ENCODE measurements at regions not wholly inside any gene's neighbourhood (a gene's known extent, or its start where the extent isn't known, plus 50 kb on each side); places are given as distances from the start of the nearest gene placed in this dataset.
A peak's percentile ranks its signal among the peaks of the same experiment; 100 is the strongest.

GRCh38 chr12:53803194-53803593, 51.4 kb upstream of the CISTR start:
- no peak for DNase-seq
- in situ Hi-C loops (cut with HindIII; ENCODE audit: low pct_ligation_motif_present, low pct_unique_long_range_greater_than_20kb, low sequenced_read_pairs), result no loop called here

DNA sequence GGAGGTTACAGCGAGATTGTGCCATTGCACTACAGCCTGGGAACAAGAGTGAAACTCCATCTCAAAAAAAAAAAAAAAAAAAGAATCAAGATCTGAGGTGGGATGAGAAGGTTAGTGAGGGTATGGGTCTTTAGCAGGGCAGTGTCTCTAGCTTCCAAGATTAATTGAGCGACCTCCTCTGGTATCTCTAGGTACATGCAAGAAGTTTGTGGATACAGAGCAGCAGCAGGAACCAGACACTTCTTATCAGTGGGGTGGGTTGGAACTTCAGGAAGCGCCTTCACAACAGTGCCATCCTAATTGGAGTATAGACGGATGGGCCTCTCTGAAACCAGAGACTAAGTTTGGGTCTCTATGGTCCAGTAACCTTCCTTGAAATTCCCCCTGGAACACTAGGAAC, 51.9 kb upstream of the CISTR start:
- DNase-seq, result no peak
- in situ Hi-C loops (cut with HindIII; ENCODE audit: low pct_ligation_motif_present, low pct_unique_long_range_greater_than_20kb, low sequenced_read_pairs), result no loop called here

DNA sequence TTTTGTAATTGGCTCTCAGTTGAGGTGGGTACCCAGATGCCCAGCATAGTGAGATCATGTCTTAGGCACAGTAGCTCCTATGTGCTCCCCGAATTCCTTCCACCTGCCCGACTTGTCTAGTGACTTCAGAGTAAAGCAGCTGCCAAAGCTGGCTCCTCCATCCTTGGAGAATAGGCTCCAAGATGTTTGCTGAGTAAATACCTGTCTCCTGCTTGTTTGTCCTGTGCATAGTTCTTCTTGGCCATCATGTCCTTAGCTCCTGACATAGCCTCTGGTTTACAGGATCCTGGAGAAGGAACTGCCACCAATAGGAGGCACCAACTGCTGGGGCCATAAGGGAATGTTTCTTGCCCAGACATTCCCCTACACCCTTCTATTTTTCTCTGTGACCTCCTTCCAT, 52.6 kb upstream of the CISTR start:
- no peak for DNase-seq
- in situ Hi-C loops (cut with HindIII; ENCODE audit: low pct_ligation_motif_present, low pct_unique_long_range_greater_than_20kb, low sequenced_read_pairs), result no loop called here

DNA sequence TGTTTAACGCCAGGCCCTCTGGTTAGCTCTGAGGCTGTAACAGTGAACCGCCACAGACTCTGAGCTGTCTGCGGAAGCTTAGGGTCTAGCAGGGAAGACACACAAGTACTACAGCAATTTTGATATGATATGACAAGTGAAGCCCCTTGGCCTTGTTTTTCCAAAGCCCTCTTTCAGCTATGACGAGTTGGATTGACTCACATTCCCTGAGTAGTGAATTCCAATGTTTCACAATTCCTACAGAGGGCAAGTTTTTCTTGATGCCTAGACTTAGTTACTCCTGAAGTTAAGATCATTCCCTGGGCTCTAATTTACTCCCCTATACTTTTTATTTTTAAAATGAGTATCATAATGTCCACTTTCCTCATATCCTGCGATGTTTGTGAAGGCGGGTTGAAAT, 53.3 kb upstream of the CISTR start:
- in situ Hi-C loops (cut with HindIII; ENCODE audit: low pct_ligation_motif_present, low pct_unique_long_range_greater_than_20kb, low sequenced_read_pairs), result no loop called here
- DNase-seq, result no peak

- in situ Hi-C loops (cut with HindIII; ENCODE audit: low pct_ligation_motif_present, low pct_unique_long_range_greater_than_20kb, low sequenced_read_pairs), result no loop called here
- no peak for DNase-seq
Measured at GRCh38 chr12:53805791-53806190, 54.0 kb upstream of the CISTR start.

- DNase-seq, result no peak
- in situ Hi-C loops (cut with HindIII; ENCODE audit: low pct_ligation_motif_present, low pct_unique_long_range_greater_than_20kb, low sequenced_read_pairs), result no loop called here
Measured at GRCh38 chr12:53806721-53807120, 54.9 kb upstream of the CISTR start.

- in situ Hi-C loops (cut with HindIII; ENCODE audit: low pct_ligation_motif_present, low pct_unique_long_range_greater_than_20kb, low sequenced_read_pairs), result no loop called here
- no peak for DNase-seq
Measured at GRCh38 chr12:53807322-53807860, 55.6 kb upstream of the CISTR start.

DNA sequence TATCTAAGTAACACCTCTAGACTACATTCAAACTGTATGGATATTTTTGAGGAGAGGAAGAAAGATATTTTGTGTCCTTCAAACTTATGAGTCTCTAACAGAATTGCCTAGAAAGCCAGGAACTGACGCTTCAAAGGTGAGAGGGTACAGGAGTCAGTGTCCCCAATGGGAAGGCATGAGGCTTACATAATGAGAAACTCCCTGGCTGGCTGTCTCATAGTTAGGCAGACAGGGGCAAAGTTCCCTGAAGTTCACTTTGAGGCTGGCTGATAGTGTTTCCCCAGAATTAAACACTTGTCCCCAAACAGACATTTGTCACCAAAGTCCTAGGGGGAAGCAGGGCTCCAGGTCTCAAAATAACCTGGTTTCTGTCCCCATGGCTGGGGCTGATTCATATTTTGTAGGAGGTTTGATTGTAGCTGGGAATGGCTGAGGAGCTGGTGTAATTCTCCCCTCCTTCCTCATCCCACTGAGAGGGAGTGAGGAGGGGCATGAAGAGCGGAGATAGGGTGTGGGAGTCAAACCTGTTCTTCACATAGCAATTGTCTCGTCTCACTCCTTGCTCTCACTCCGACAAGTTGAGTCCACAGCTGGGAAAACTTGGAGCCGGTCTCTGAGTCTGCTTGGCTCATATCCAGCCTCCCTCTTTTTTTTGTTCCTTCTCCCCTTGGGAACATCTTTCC, 56.4 kb upstream of the CISTR start:
- in situ Hi-C loops (cut with HindIII; ENCODE audit: low pct_ligation_motif_present, low pct_unique_long_range_greater_than_20kb, low sequenced_read_pairs), result no loop called here
- DNase-seq, result no peak

DNA sequence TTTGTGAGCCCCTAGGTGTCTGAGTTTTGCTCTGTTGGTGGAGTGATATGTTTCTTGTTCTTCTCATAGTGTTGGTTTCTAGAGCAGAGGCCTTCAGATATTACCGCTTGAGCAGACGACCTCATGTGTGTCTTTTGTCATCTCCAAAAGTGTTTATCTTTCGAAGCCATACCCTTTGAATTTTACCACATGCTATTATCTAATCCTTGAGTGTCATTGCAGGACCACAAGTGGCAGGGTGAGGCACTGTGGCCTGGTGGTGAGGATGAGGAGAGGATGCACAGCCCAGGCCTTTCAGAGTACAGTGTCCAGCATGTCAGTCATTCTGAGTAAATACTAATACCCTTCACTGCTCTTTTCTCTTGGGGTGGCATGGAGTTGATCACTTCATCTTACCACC, 57.2 kb upstream of the CISTR start:
- in situ Hi-C loops (cut with HindIII; ENCODE audit: low pct_ligation_motif_present, low pct_unique_long_range_greater_than_20kb, low sequenced_read_pairs), result no loop called here
- no peak for DNase-seq

DNA sequence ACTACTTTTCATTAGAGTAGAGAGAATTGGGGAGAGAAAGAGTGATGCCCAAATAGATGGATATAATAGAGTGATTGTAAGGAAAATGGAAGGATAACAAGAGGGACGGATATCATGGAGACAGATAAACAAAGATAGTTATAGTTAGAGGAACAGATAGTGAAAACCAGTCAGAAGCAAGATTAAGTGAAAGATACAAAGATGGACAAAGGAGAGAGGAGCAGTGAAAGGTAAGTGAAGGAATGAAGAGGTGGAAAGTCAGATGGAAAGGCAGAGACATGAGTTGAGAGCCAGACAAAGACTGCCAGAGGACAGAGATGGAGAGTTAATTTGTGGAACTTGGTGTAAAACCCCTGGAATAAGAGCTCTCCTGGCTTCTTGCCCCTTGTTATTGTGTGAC, 59.2 kb upstream of the CISTR start:
- in situ Hi-C loops (cut with HindIII; ENCODE audit: low pct_ligation_motif_present, low pct_unique_long_range_greater_than_20kb, low sequenced_read_pairs), result no loop called here
- DNase-seq, result no peak

DNA sequence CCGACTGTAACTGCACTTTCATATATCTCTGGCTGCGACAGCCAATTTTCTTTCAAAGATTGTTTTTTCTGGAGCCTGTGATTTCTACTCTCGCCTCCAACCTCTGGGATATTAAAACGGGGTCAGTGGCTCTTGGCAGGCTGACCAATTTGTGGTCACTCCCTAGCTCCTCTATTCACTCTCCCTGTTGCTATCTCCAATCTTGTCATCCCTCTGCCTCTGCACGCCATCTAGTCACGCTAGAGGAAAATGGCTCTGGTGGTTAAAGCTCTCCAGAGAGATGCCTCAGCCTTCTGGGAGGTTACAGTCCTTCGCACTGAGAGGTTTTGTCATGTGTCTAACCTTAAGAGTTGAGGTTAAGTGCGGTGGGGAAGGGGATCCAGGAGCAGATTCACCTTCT, 59.8 kb upstream of the CISTR start:
- in situ Hi-C loops (cut with HindIII; ENCODE audit: low pct_ligation_motif_present, low pct_unique_long_range_greater_than_20kb, low sequenced_read_pairs), result no loop called here
- DNase-seq, result no peak

DNA sequence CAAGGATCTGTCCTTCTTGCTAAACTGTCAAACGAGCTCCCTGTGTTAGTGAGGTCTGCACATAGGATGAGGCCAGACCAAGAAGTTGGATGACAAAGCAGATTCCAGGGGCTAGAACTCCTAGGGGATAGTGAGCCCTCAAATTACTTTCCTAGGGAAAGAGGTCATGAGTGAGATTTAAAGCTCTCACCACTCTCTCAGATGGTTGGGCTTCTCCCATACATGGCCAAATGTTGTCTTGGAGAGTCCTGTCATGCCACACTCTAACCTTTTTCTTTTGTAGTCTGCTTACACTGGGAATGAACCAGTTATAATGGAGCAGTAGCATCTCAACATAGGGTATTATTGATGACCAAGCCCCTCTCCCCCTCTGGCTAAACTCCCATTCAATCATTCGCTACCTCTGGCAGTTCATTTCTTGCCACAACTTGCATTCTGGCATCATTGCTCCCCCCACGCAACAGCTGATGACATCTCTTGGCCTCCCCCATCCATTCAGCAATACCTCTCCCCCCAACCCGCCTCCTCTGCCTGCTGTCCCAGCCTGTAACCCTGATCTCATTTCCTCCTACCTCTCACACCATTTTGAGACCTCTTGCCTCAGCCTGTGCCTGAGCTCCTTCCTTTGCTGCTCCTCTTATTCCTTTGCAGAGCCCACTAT, 64.7 kb upstream of the CISTR start:
- in situ Hi-C loops (cut with HindIII; ENCODE audit: low pct_ligation_motif_present, low pct_unique_long_range_greater_than_20kb, low sequenced_read_pairs), result no loop called here
- no peak for DNase-seq

DNA sequence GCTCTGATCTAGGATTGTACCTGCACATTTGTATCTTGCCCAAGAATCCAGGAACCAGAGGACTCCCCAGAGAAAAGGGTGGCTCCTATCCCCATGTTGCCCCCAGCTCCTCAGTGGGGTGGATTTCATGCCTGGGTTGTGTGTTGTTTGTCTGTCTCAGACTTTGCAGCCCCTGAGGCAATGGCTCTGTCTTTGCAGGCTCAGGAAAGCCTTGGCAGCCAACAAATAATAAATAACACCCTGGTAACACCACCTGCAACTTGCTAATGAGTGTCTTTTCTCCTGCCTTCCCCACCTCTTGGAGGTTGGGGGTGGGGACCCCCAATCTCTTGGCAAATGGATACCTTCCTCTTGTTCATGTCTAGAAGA, 65.2 kb upstream of the CISTR start:
- DNase-seq, result no peak
- in situ Hi-C loops (cut with HindIII; ENCODE audit: low pct_ligation_motif_present, low pct_unique_long_range_greater_than_20kb, low sequenced_read_pairs), result no loop called here

DNA sequence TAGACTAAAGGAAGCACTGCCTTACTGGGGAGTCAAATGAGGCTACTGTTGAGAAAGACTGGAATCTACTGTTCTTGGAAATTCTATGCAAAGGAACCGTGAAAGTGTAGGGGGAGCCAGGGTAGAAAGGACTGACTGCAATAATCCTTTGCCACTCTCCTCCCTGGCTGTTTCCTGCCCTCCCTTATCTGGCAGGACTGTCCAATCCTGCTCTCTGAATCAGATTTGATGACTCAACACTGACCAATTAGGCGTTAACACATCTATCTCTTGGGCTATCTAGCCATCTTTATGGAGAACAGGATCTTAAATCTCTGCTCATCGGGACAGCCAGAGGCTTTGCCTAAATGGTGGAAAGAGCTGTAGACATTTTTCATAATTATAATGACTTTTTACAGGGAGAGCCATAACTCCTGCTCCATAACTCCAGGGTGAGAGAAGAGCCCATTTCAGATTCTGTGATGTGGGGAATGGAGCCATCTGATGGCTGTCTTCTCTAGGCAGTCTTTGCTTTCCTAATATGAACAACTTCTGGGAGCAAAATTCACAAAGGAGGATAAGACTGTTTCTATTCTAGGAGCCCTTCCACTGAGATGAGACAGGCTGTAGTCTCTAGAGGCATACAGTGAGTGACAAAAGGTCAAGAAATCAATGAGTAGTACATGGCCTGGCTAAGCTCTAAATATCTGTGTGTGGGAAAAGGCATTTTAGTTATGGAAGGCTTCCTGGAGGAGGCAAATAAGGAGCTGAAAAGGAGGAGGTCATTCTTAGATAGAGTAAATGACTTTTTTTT, 68.9 kb upstream of the CISTR start:
- in situ Hi-C loops (cut with HindIII; ENCODE audit: low pct_ligation_motif_present, low pct_unique_long_range_greater_than_20kb, low sequenced_read_pairs), result no loop called here
- DNase-seq, result peak; percentile 46

GRCh38 chr12:53824001-53824712, 72.4 kb upstream of the CISTR start:
- in situ Hi-C loops (cut with HindIII; ENCODE audit: low pct_ligation_motif_present, low pct_unique_long_range_greater_than_20kb, low sequenced_read_pairs), result no loop called here
- no peak for DNase-seq

DNA sequence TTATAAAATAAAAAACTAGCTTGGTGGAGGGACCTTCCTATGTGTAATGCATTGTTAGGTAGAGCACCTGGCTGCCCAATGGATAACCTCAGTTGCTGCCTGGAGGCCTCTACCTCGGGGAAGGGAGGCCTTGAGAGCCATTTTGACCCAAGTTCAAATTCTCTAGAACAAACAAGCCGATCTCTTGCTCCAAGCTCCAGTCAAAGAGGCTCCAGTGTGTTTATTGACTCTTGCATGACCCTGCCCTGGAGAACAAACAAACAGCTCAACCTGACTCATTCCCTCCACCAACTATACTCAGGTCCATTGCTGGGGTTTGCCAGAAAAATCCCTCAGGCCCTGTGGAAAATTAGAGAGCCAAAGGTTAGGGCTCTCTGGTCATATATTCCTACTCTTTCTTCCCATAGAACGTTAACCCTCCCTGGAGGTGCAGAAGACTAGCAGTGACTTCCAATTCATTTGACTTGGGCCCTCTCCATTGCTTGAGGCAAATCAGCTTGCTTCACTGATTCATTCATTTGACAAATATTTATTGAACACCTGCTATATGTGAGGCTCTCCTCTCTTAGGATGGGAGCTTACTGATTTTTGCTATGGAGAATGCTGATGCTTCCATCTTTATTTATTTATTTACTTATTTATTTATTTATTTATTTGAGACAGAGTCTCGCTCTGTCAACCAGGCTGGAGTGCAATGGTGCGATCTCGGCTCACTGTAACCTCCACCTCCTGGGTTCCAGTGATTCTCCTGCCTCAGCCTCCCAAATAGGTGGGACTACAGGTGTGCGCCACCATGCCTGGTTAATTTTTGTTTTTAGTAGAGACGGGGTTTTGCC, 73.7 kb upstream of the CISTR start:
- in situ Hi-C loops (cut with HindIII; ENCODE audit: low pct_ligation_motif_present, low pct_unique_long_range_greater_than_20kb, low sequenced_read_pairs), result no loop called here
- no peak for DNase-seq

DNA sequence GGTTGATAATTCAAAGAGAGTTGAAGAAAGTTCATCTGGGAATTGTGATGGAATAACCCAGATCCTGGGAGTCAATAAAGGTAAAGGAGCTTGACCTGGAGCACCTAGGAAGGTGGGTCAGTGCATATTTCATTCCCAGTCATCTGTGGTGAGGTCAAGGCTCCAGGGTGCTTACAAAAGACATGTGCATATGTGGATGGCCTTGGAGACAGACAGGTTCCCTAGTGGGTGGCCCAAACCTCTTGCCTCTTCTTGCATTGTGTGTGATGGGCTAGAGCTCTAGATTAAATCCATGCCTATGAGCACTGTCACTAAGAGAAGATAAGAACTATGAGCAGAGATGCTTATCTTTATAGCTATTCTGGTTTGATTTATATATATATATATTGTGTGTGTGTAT, 75.5 kb upstream of the CISTR start:
- in situ Hi-C loops (cut with HindIII; ENCODE audit: low pct_ligation_motif_present, low pct_unique_long_range_greater_than_20kb, low sequenced_read_pairs), result no loop called here

GRCh38 chr12:53828598-53828997, 76.8 kb upstream of the CISTR start:
- DNase-seq, result no peak
- in situ Hi-C loops (cut with HindIII; ENCODE audit: low pct_ligation_motif_present, low pct_unique_long_range_greater_than_20kb, low sequenced_read_pairs), result no loop called here

More for the DNA sequence above, 75.5 kb upstream of the CISTR start:
- DNase-seq, result no peak

Data from ACHN (cell line).